GM23248 (cell line): ENCODE measurements at regions not wholly inside any gene's neighbourhood (a gene's known extent, or its start where the extent isn't known, plus 50 kb on each side); places are given as distances from the start of the nearest gene placed in this dataset.

Source experiments
- DNase-seq: peaks from one replicate; pipeline ENCODE4 v3.0.0-alpha.2; 2015
- H2AFZ ChIP-seq: fragments of 200-600 bp; sonication (generic); 2 replicates; pipeline ENCODE4 v1.6.1; 2016; ENCODE audit warnings: antibody characterized with exemption
- H3F3A ChIP-seq: fragments of 200-600 bp; sonication (generic); 2 replicates; pipeline ENCODE4 v1.6.1; 2016; ENCODE audit warnings: mild to moderate bottlenecking, antibody characterized with exemption, mixed run types; ENCODE audit not compliant: insufficient read depth
- H3K27ac ChIP-seq: fragments of 200-600 bp; sonication (generic); 2 replicates; pipeline ENCODE4 v1.5.1; 2016; ENCODE audit warnings: mild to moderate bottlenecking
- H3K27me3 ChIP-seq: fragments of 200-600 bp; sonication (generic); replicated peaks from 2 replicates; pipeline ENCODE4 v1.6.1; 2016; ENCODE audit warnings: mild to moderate bottlenecking; ENCODE audit not compliant: insufficient read depth
- H3K36me3 ChIP-seq: fragments of 200-600 bp; sonication (generic); 2 replicates; pipeline ENCODE4 v1.6.1; 2016; ENCODE audit warnings: low read depth, mild to moderate bottlenecking
- H3K4me1 ChIP-seq: fragments of 200-600 bp; sonication (generic); 2 replicates; pipeline ENCODE4 v1.6.1; 2016; ENCODE audit warnings: mild to moderate bottlenecking; ENCODE audit not compliant: insufficient read depth
- H3K4me2 ChIP-seq: fragments of 200-600 bp; sonication (generic); one replicate; pipeline ENCODE4 v1.6.1; 2016; ENCODE audit warnings: mild to moderate bottlenecking; ENCODE audit not compliant: unreplicated experiment
- H3K4me3 ChIP-seq: fragments of 200-600 bp; sonication (generic); 2 replicates; pipeline ENCODE4 v1.5.1; 2016; ENCODE audit warnings: mild to moderate bottlenecking
- H3K79me2 ChIP-seq: fragments of 200-600 bp; sonication (generic); 2 replicates; pipeline ENCODE4 v1.6.1; 2016; ENCODE audit warnings: mild to moderate bottlenecking; ENCODE audit not compliant: insufficient read depth
- H3K9ac ChIP-seq: fragments of 200-600 bp; sonication (generic); 2 replicates; pipeline ENCODE4 v1.6.1; 2016; ENCODE audit warnings: mild to moderate bottlenecking
- H3K9me2 ChIP-seq: fragments of 200-600 bp; sonication (generic); 2 replicates; pipeline ENCODE4 v1.6.1; 2016; ENCODE audit warnings: mixed run types, mild to moderate bottlenecking, moderate library complexity; ENCODE audit not compliant: insufficient read depth
- H3K9me3 ChIP-seq: fragments of 200-600 bp; sonication (generic); one replicate; pipeline ENCODE4 v1.6.1; 2017; ENCODE audit warnings: low read depth
- H4K20me1 ChIP-seq: fragments of 200-600 bp; sonication (generic); 2 replicates; pipeline ENCODE4 v1.6.0; 2016; ENCODE audit not compliant: insufficient read depth
- EZH2 ChIP-seq: fragments of 200-600 bp; sonication (generic); IDR thresholded peaks from 2 replicates; pipeline ENCODE4 v1.6.1; 2018; ENCODE audit warnings: antibody characterized with exemption, mild to moderate bottlenecking; ENCODE audit not compliant: insufficient read depth, poor library complexity, severe bottlenecking
- EZH2phosphoT487 ChIP-seq: fragments of 200-600 bp; sonication (generic); IDR thresholded peaks from 2 replicates; pipeline ENCODE4 v1.6.1; 2018; ENCODE audit warnings: antibody characterized with exemption, moderate library complexity, mild to moderate bottlenecking, low read depth; ENCODE audit not compliant: insufficient read depth
- WGBS, 2 experiments: methylation state at CpG; one replicate each; pipeline ENCODE4 v1.1.6; 2015 to 2017; ENCODE audit warnings: low lambda C conversion rate in 2 of 2, low coverage in 1 of 2; ENCODE audit errors: missing lambda C conversion rate in 2 of 2; 5-methylcytosine and 5-hydroxymethylcytosine counted together
- in situ Hi-C: fragments of 300-500 bp; cut with MboI; formaldehyde crosslinking; loops from 2 replicates; pipeline ENCODE4 v1.15.0; 2020

- no peak overlapping the region for H2AFZ ChIP-seq
- H3K4me3 ChIP-seq: no peak overlapping the region
- no peaks in the 10 kb centered on the region for H3K9me3 ChIP-seq
- no peaks in the 10 kb centered on the region; the same call in 1 of the 2 replicates for H3K27me3 ChIP-seq
- in situ Hi-C loops: no loop called here
- H3K9me2 ChIP-seq: no peaks in the 10 kb centered on the region
- no peak overlapping the region for H3K4me2 ChIP-seq
- no peak for DNase-seq
- H3F3A ChIP-seq: no peaks in the 10 kb centered on the region
- H3K9ac ChIP-seq: no peak overlapping the region
- TF ChIP-seq EZH2 (no peak), EZH2phosphoT487 (no peak)
- WGBS, 2 experiments: 83 to 85% methylated on average over 16 of the region's 16 CpGs
- H3K79me2 ChIP-seq: no peaks in the 10 kb centered on the region
- H4K20me1 ChIP-seq: no peaks in the 10 kb centered on the region
- no peak overlapping the region for H3K27ac ChIP-seq
- no peaks in the 10 kb centered on the region for H3K4me1 ChIP-seq
- H3K36me3 ChIP-seq: no peaks in the 10 kb centered on the region
Observed at GRCh38 chr6:6970851-6971250, 136.9 kb upstream of the RREB1 start.

GRCh38 chr6:6971369-6971768, 136.4 kb upstream of the RREB1 start:
- TF ChIP-seq EZH2phosphoT487 (no peak), EZH2 (no peak)
- no peaks in the 10 kb centered on the region for H3K9me3 ChIP-seq
- no peaks in the 10 kb centered on the region for H3K79me2 ChIP-seq
- H2AFZ ChIP-seq: no peak overlapping the region
- no peaks in the 10 kb centered on the region for H3K36me3 ChIP-seq
- no peak overlapping the region for H3K9ac ChIP-seq
- no peaks in the 10 kb centered on the region for H3F3A ChIP-seq
- DNase-seq: no peak
- no peaks in the 10 kb centered on the region for H3K9me2 ChIP-seq
- in situ Hi-C loops: no loop called here
- 73 to 75% methylated on average over 11 of the region's 11 CpGs for WGBS, 2 experiments
- H4K20me1 ChIP-seq: no peaks in the 10 kb centered on the region
- no peaks in the 10 kb centered on the region; the same call in 1 of the 2 replicates for H3K27me3 ChIP-seq
- H3K4me2 ChIP-seq: no peak overlapping the region
- no peak overlapping the region for H3K4me3 ChIP-seq
- no peak overlapping the region for H3K27ac ChIP-seq
- H3K4me1 ChIP-seq: no peaks in the 10 kb centered on the region

- no peaks in the 10 kb centered on the region for H4K20me1 ChIP-seq
- H3K79me2 ChIP-seq: no peaks in the 10 kb centered on the region
- no peak overlapping the region for H2AFZ ChIP-seq
- in situ Hi-C loops: no loop called here
- no peak overlapping the region for H3K9ac ChIP-seq
- H3F3A ChIP-seq: no peaks in the 10 kb centered on the region
- H3K27me3 ChIP-seq: no peaks in the 10 kb centered on the region; the same call in 1 of the 2 replicates
- no peak overlapping the region for H3K4me3 ChIP-seq
- no peaks in the 10 kb centered on the region for H3K4me1 ChIP-seq
- H3K36me3 ChIP-seq: no peaks in the 10 kb centered on the region
- no peaks in the 10 kb centered on the region for H3K9me2 ChIP-seq
- H3K9me3 ChIP-seq: no peaks in the 10 kb centered on the region
- 39 to 45% methylated on average over 2 of the region's 2 CpGs for WGBS, 2 experiments
- DNase-seq: peak; percentile 60
- H3K4me2 ChIP-seq: no peak overlapping the region
- H3K27ac ChIP-seq: no peak overlapping the region
- TF ChIP-seq EZH2 (no peak), EZH2phosphoT487 (no peak)
Observed at GRCh38 chr6:6972456-6972855, 135.3 kb upstream of the RREB1 start.

- no peaks in the 10 kb centered on the region for H3K4me1 ChIP-seq
- 72 to 73% methylated on average over 6 of the region's 6 CpGs for WGBS, 2 experiments
Observed at GRCh38 chr6:6973721-6974120, 134.0 kb upstream of the RREB1 start.

GRCh38 chr6:6975459-6976111, 132.2 kb upstream of the RREB1 start:
- Histone ChIP-seq H3K27ac (no peak overlapping the region), H3K4me1 (no peaks in the 10 kb centered on the region), H3K9ac (no peak overlapping the region), H3F3A (no peaks in the 10 kb centered on the region), H3K36me3 (no peaks in the 10 kb centered on the region), H4K20me1 (no peaks in the 10 kb centered on the region), H3K9me3 (no peaks in the 10 kb centered on the region), H2AFZ (no peak overlapping the region), H3K79me2 (no peaks in the 10 kb centered on the region), H3K4me2 (no peak overlapping the region), H3K4me3 (no peak overlapping the region), H3K9me2 (no peaks in the 10 kb centered on the region), H3K27me3 (no peaks in the 10 kb centered on the region)
- in situ Hi-C loops: no loop called here
- no peak for DNase-seq
- TF ChIP-seq EZH2phosphoT487: no peak
- whole genome bisulfite sequencing, 2 experiments: 77 to 82% methylated on average over 6 of the region's 6 CpGs

More at GRCh38 chr6:6973721-6974120, 134.0 kb upstream of the RREB1 start:
- H3K9me2 ChIP-seq: no peaks in the 10 kb centered on the region
- H2AFZ ChIP-seq: no peak overlapping the region
- H3K4me3 ChIP-seq: no peak overlapping the region
- no peaks in the 10 kb centered on the region for H3K9me3 ChIP-seq
- no peaks in the 10 kb centered on the region; the same call in 1 of the 2 replicates for H3K27me3 ChIP-seq
- in situ Hi-C loops: no loop called here
- no peak overlapping the region for H3K4me2 ChIP-seq
- no peak overlapping the region for H3K9ac ChIP-seq
- DNase-seq: no peak
- no peak overlapping the region for H3K27ac ChIP-seq
- no peaks in the 10 kb centered on the region for H3K36me3 ChIP-seq
- no peaks in the 10 kb centered on the region for H3F3A ChIP-seq
- no peaks in the 10 kb centered on the region for H3K79me2 ChIP-seq
- H4K20me1 ChIP-seq: no peaks in the 10 kb centered on the region
- TF ChIP-seq EZH2 (no peak), EZH2phosphoT487 (no peak)
